Fibroblast of upper back skin (primary cell): ENCODE measurements at regions not wholly inside any gene's neighbourhood (a gene's known extent, or its start where the extent isn't known, plus 50 kb on each side); places are given as distances from the start of the nearest gene placed in this dataset.
"Not testable (repeated sequence)": the region's sequence is repeated elsewhere in the genome, so short reads cannot be mapped to it uniquely, and the experiment has no call there.

Source experiments
- DNase-seq: peaks from one replicate; pipeline ENCODE4 v3.0.0-alpha.2; 2013

GRCh38 chr1:228870041-228870713, 134.9 kb downstream of the RHOU start:
- no peak for DNase-seq

- DNase-seq: no peak
Observed at GRCh38 chr1:228871314-228872061, 136.2 kb downstream of the RHOU start.

- no peak for DNase-seq
Observed at GRCh38 chr1:228872080-228872479, 136.8 kb downstream of the RHOU start.

- DNase-seq: no peak
Observed at GRCh38 chr1:228873709-228874108, 138.4 kb downstream of the RHOU start.

- DNase-seq: no peak
Observed at GRCh38 chr1:228875741-228876140, 140.5 kb downstream of the RHOU start.

GRCh38 chr1:228876187-228876586, 140.9 kb downstream of the RHOU start:
- no peak for DNase-seq

GRCh38 chr1:228879164-228879563, 143.9 kb downstream of the RHOU start:
- no peak for DNase-seq

- no peak for DNase-seq
Observed at GRCh38 chr1:228882041-228882770, 146.9 kb downstream of the RHOU start.

- no peak for DNase-seq
Observed at GRCh38 chr1:228882771-228883450, 147.6 kb downstream of the RHOU start.

- no peak for DNase-seq
Observed at GRCh38 chr1:228883535-228883934, 148.3 kb downstream of the RHOU start.

- DNase-seq: no peak
Observed at GRCh38 chr1:228884196-228884595, 148.9 kb downstream of the RHOU start.

- no peak for DNase-seq
Observed at GRCh38 chr1:228884615-228885566, 149.6 kb downstream of the RHOU start.

- DNase-seq: no peak
Observed at GRCh38 chr1:228885845-228886244, 150.6 kb downstream of the RHOU start.

- DNase-seq: no peak
Observed at GRCh38 chr1:228887101-228887500, 151.8 kb downstream of the RHOU start.

GRCh38 chr1:228887960-228888359, 152.7 kb downstream of the RHOU start:
- DNase-seq: no peak

- DNase-seq: no peak
Observed at GRCh38 chr1:228889289-228889688, 154.0 kb downstream of the RHOU start.

- no peak for DNase-seq
Observed at GRCh38 chr1:228891272-228892034, 156.2 kb downstream of the RHOU start.

- DNase-seq: not testable (repeated sequence)
Observed at GRCh38 chr1:228892200-228892599, 156.9 kb downstream of the RHOU start.

- no peak for DNase-seq
Observed at GRCh38 chr1:228894442-228894989, 159.2 kb downstream of the RHOU start.

GRCh38 chr1:228897901-228898300, 162.6 kb downstream of the RHOU start:
- DNase-seq: no peak

- DNase-seq: no peak
Observed at GRCh38 chr1:228898582-228898992, 163.3 kb downstream of the RHOU start.
